ENCODE measurements at regions not wholly inside any gene's neighbourhood (a gene's known extent, or its start where the extent isn't known, plus 50 kb on each side); places are given as distances from the start of the nearest gene placed in this dataset.

GRCh38 chr17:12603566-12603965, 62.1 kb upstream of the MYOCD start:
- TF ChIP-seq, protein P1, sequence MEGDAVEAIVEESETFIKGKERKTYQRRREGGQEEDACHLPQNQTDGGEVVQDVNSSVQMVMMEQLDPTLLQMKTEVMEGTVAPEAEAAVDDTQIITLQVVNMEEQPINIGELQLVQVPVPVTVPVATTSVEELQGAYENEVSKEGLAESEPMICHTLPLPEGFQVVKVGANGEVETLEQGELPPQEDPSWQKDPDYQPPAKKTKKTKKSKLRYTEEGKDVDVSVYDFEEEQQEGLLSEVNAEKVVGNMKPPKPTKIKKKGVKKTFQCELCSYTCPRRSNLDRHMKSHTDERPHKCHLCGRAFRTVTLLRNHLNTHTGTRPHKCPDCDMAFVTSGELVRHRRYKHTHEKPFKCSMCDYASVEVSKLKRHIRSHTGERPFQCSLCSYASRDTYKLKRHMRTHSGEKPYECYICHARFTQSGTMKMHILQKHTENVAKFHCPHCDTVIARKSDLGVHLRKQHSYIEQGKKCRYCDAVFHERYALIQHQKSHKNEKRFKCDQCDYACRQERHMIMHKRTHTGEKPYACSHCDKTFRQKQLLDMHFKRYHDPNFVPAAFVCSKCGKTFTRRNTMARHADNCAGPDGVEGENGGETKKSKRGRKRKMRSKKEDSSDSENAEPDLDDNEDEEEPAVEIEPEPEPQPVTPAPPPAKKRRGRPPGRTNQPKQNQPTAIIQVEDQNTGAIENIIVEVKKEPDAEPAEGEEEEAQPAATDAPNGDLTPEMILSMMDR (IDR thresholded peaks at IDR 0.05), result no peak
- TF ChIP-seq POLR2A (IDR thresholded peaks at IDR 0.05), result no peak
